ENCODE measurements at regions not wholly inside any gene's neighbourhood (a gene's known extent, or its start where the extent isn't known, plus 50 kb on each side); places are given as distances from the start of the nearest gene placed in this dataset.

GRCh38 chrX:93354651-93355050, 318.7 kb downstream of the NAP1L3 start:
- TF ChIP-seq SUZ12 (IDR thresholded peaks at IDR 0.05; ENCODE audit: extremely low read depth, insufficient read depth, insufficient read length), result no peak
- no peak for TF ChIP-seq ZNF274 (IDR thresholded peaks at IDR 0.05; ENCODE audit: low read depth, low read length)
- TF ChIP-seq YY1 (IDR thresholded peaks at IDR 0.05; ENCODE audit: insufficient read depth, insufficient read length), result no peak
